Ascending aorta (tissue), 2 donors: ENCODE measurements at regions not wholly inside any gene's neighbourhood (a gene's known extent, or its start where the extent isn't known, plus 50 kb on each side); places are given as distances from the start of the nearest gene placed in this dataset.
"Not testable (repeated sequence)": the region's sequence is repeated elsewhere in the genome, so short reads cannot be mapped to it uniquely, and the experiment has no call there.

Experiments used
- DNase-seq, 2 donors: peaks; one replicate each; pipeline ENCODE4 v3.0.0-alpha.2; 2019; ENCODE audit warnings: low spot score in 2 of 2
- H3K27ac ChIP-seq, 2 donors: fragments of 200-600 bp; sonication (generic); one replicate each; pipeline ENCODE4 v1.5.1; 2016 to 2017; ENCODE audit warnings: mild to moderate bottlenecking in 1 of 2
- H3K27me3 ChIP-seq: fragments of 200-600 bp; sonication (generic); one replicate; pipeline ENCODE4 v1.5.1; 2017
- H3K36me3 ChIP-seq, 2 donors: fragments of 200-600 bp; sonication (generic); one replicate each; pipeline ENCODE4 v1.5.1; 2016
- H3K4me1 ChIP-seq, 2 donors: fragments of 200-600 bp; sonication (generic); one replicate each; pipeline ENCODE4 v1.5.1; 2016 to 2017; ENCODE audit warnings: mild to moderate bottlenecking in 1 of 2
- H3K4me3 ChIP-seq, 2 donors: fragments of 200-600 bp; sonication (generic); one replicate each; pipeline ENCODE4 v1.5.1; 2016 to 2017; ENCODE audit warnings: mild to moderate bottlenecking in 1 of 2
- H3K9me3 ChIP-seq, 2 donors: fragments of 200-600 bp; sonication (generic); one replicate each; pipeline ENCODE4 v1.5.1; 2016
- intact Hi-C: fragments of 100-400 bp; cut with DNase I; formaldehyde crosslinking; loops from one replicate; pipeline ENCODE4 v1.15.1; 2023
- TF ChIP-seq, protein P1 (sequence below), 3 experiments: fragments of 200-600 bp in 2 of 3; fragments of 450-650 bp in 1 of 3; sonication (generic) in 2 of 3; IDR thresholded peaks; one replicate each; pipeline ENCODE4 v1.5.1; 2016 to 2019; ENCODE audit warnings: antibody characterized with exemption in 3 of 3, mild to moderate bottlenecking in 1 of 3, moderate library complexity in 1 of 3

DNA sequence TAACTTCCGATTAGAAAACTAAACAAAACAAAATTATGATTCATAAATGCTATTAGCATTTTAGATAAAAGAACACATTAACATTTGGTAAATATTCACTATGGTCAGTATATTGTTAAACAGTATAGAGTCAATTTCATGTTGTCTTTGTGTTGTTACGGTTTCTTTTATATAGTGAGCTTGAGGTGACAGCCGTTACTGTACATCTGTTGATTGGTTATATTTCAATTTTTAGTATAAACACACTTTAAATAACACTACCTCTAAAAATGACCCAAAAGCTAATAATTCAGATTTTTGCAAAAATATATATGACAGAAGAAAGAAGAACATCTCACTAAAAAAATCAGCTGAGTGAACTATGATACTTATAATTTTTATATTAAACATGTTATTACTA, 249.0 kb upstream of the LUZP2 start:
- no peaks in the 10 kb centered on the region for H3K9me3 ChIP-seq
- TF ChIP-seq, protein P1, sequence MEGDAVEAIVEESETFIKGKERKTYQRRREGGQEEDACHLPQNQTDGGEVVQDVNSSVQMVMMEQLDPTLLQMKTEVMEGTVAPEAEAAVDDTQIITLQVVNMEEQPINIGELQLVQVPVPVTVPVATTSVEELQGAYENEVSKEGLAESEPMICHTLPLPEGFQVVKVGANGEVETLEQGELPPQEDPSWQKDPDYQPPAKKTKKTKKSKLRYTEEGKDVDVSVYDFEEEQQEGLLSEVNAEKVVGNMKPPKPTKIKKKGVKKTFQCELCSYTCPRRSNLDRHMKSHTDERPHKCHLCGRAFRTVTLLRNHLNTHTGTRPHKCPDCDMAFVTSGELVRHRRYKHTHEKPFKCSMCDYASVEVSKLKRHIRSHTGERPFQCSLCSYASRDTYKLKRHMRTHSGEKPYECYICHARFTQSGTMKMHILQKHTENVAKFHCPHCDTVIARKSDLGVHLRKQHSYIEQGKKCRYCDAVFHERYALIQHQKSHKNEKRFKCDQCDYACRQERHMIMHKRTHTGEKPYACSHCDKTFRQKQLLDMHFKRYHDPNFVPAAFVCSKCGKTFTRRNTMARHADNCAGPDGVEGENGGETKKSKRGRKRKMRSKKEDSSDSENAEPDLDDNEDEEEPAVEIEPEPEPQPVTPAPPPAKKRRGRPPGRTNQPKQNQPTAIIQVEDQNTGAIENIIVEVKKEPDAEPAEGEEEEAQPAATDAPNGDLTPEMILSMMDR (IDR thresholded peaks at IDR 0.05): no peak
- no peaks in the 10 kb centered on the region for H3K4me1 ChIP-seq
- no peaks in the 10 kb centered on the region for H3K27me3 ChIP-seq
- H3K4me3 ChIP-seq: no peak overlapping the region
- no peaks in the 10 kb centered on the region for H3K36me3 ChIP-seq
- intact Hi-C loops: no loop called here
- no peak overlapping the region for H3K27ac ChIP-seq
- no peak for DNase-seq

DNA sequence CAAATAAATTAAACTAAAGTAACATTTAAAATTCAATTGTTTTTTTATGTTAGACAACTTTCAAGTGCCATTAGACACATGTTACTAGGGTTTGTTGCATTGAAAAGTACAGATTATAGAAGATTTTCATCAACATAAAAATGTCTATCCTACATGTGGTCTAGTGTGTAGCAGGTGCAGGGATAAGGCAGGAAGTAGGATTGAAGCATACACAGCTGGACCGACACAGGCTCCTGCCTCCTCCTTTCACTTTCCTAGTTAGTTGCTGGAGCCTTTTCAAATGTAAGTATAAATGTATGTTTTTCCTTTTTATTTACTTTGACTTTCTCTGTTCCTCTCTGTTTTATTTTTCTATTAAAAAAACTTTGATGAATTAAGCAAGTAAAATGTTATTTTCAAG, 246.9 kb upstream of the LUZP2 start:
- no peak for DNase-seq
- Histone ChIP-seq H3K9me3 (no peaks in the 10 kb centered on the region), H3K27me3 (no peaks in the 10 kb centered on the region), H3K4me3 (no peak overlapping the region), H3K4me1 (no peaks in the 10 kb centered on the region), H3K27ac (no peak overlapping the region), H3K36me3 (no peaks in the 10 kb centered on the region)
- intact Hi-C loops: no loop called here
- TF ChIP-seq, protein P1 (IDR thresholded peaks at IDR 0.05): no peak

DNA sequence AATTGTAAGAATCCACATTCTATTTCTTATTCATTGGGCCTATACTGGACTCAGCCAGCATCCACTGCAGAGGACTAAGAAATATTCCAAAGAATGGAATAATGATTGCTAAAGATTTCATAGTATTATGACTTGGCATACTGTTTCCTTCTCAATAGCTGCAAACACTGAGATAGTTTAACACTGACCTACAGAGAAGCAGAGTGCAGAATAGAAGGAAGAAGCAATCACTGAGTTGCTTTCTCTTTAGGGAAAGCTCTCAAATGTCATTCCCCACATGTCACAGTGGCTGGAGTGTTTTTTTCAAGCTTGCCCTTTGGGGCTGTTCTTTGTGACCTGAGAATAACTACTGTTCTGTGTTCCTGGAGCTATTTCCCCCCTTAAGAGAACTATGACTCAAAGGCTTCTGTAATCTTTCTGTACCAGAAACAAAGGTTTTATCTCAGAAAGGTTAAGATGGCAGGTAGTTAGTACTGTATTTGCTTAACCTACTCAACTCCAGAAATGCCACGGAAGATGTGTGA, 243.6 kb upstream of the LUZP2 start:
- Histone ChIP-seq H3K4me1 (no peaks in the 10 kb centered on the region), H3K27ac (no peak overlapping the region), H3K27me3 (no peaks in the 10 kb centered on the region), H3K4me3 (no peak overlapping the region), H3K9me3 (no peaks in the 10 kb centered on the region), H3K36me3 (no peaks in the 10 kb centered on the region)
- no peak for DNase-seq
- TF ChIP-seq, protein P1 (IDR thresholded peaks at IDR 0.05): no peak
- intact Hi-C loops: no loop called here

DNA sequence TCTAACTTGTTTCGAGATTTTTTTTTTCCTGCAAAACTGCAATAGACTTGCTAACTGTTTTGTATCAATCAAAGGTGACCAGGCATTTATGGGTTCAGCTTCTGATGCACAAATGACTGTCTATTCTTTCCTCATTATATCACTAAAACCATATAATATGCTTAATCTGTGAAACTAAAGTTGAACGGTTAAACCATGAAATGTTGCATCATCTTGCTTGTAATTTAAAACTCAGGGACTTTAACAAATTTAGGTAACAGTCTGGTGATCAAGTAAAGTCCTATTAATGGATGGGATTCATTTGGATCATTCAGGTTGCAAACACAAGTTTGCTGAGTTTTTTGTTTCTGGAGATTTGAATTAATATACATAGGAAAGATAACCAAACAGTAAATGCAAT, 232.0 kb upstream of the LUZP2 start:
- TF ChIP-seq, protein P1 (IDR thresholded peaks at IDR 0.05): no peak
- Histone ChIP-seq H3K27me3 (no peaks in the 10 kb centered on the region), H3K36me3 (no peaks in the 10 kb centered on the region), H3K27ac (no peak overlapping the region), H3K9me3 (no peaks in the 10 kb centered on the region), H3K4me1 (no peaks in the 10 kb centered on the region), H3K4me3 (no peak overlapping the region)
- intact Hi-C loops: no loop called here
- DNase-seq: no peak

DNA sequence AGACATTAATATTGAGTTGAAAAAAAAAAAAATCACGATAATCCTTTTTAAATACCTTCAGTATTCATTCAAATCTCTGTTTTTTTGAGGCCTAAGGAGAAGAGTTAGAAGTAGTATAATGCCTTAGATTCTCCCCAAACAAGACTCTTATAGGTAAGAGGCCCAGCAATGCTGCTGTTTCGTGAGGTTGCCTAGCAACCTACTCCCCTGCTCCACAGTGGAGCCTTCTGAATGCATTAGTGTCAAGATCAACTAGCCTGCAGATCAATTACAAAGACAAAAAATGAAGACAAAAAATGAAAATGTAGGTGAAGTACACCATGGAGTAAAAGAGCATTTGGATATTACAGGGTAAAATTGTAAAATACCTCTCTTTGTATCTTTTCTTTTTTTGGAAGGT, 229.8 kb upstream of the LUZP2 start:
- H3K27ac ChIP-seq: no peak overlapping the region
- DNase-seq: no peak
- H3K9me3 ChIP-seq: no peaks in the 10 kb centered on the region
- H3K36me3 ChIP-seq: no peaks in the 10 kb centered on the region
- H3K4me3 ChIP-seq: no peak overlapping the region
- TF ChIP-seq, protein P1 (IDR thresholded peaks at IDR 0.05): no peak
- H3K27me3 ChIP-seq: no peaks in the 10 kb centered on the region
- intact Hi-C loops: no loop called here
- H3K4me1 ChIP-seq: no peaks in the 10 kb centered on the region

DNA sequence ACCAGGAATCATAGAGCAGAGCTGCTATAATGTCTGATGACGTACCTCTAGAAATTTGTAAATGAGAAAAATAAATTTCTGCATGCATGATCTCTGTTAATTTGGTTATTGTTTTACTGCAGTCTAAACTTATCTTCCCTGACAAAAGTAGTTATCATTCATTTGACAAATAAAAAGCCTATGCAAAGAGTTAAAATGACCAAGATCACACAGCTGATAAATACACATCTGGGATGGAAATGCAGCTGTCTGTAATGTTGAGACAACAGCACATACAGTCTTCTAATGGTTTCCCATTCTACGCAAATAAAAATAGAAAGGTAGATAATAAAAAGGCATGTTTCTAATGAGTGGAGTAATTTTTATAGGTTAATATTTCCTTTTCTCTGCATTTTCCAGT, 225.1 kb upstream of the LUZP2 start:
- DNase-seq: no peak
- Histone ChIP-seq H3K27ac (no peak overlapping the region), H3K4me3 (no peak overlapping the region), H3K4me1 (no peaks in the 10 kb centered on the region), H3K36me3 (no peaks in the 10 kb centered on the region), H3K27me3 (no peaks in the 10 kb centered on the region), H3K9me3 (no peaks in the 10 kb centered on the region)
- intact Hi-C loops: no loop called here
- TF ChIP-seq, protein P1 (IDR thresholded peaks at IDR 0.05): no peak

DNA sequence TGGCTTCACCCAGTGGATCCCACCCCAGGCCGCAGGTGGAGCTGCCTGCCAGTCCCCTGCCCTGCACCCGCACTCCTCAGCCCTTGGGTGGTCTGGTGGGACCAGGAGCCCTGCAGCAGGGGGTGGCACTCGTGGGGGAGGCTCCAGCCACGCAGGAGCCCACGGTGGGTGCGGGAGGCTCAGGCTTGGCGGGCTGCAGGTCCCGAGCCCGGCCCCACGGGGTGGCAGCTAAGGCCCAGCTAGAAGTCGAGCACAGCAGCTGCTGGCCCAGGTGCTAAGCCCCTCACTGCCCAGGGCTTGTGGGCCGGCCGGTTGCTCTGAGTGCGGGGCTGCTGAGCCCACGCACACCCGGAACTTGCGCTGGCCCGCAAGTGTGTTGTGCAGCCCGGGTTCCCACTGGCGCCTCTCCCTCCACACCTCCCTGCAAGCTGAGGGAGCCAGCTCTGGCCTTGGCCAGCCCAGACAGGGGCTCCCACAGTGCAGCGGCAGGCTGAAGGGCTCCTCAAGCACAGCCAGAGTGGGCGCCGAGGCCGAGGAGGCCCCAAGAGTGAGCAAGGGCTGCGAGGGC, 222.6 kb upstream of the LUZP2 start:
- DNase-seq, H3K9me3 ChIP-seq, H3K4me3 ChIP-seq, H3K27me3 ChIP-seq, intact Hi-C loops, H3K4me1 ChIP-seq, H3K36me3 ChIP-seq, H3K27ac ChIP-seq: not testable (repeated sequence)
